ENCODE measurements at regions not wholly inside any gene's neighbourhood (a gene's known extent, or its start where the extent isn't known, plus 50 kb on each side); places are given as distances from the start of the nearest gene placed in this dataset.

DNA sequence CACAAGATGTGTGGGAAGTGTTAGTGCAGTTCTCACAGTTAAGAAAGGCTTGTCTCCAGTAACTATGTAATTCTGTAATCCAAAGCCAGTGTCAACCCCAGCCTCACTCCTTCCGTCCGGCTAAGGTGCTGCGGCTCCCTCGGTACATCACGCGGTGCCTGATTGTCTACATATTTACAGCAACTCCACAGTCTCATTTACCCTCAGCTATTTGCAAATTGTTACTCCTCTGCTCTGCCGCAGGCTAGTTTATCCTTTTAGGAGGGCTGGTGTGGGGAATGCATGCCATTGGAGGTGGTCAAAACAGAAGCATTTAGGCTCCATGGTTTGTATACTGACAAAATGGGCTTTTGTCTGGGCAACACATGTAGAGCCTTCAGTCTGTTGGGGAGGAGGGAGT, 358.3 kb downstream of the METTL15 start:
- Histone ChIP-seq H3K79me2 (ENCODE audit: control insufficient read depth, low read length) (no peaks in the 10 kb centered on the region), H3K9me2 (replicated peaks; ENCODE audit: control insufficient read depth, low read length) (no peaks in the 10 kb centered on the region), H3F3A (ENCODE audit: control insufficient read depth, insufficient read depth) (no peaks in the 10 kb centered on the region), H3K4me2 (ENCODE audit: low read length) (no peak overlapping the region), H3K4me1 (ENCODE audit: control insufficient read depth, low read length) (no peaks in the 10 kb centered on the region), H4K20me1 (ENCODE audit: control insufficient read depth, insufficient read depth, low read depth, low read length) (no peaks in the 10 kb centered on the region), H3K27ac (ENCODE audit: low read depth, low read length) (no peak overlapping the region), H3K27me3 (ENCODE audit: control insufficient read depth, low read length) (no peaks in the 10 kb centered on the region), H3K36me3 (ENCODE audit: control insufficient read depth, low read length) (no peaks in the 10 kb centered on the region), H3K4me3 (ENCODE audit: low read length) (no peak overlapping the region), H3K9me3 (ENCODE audit: control insufficient read depth, insufficient read depth, low read length) (no peaks in the 10 kb centered on the region)
- TF ChIP-seq EZH2phosphoT487 (IDR thresholded peaks at IDR 0.05; ENCODE audit: borderline replicate concordance, low read length) (no peak), CTCF (IDR thresholded peaks at IDR 0.05; ENCODE audit: low read depth, low read length, poor library complexity, severe bottlenecking) (no peak)

- no peaks in the 10 kb centered on the region for H3K79me2 ChIP-seq (ENCODE audit: control insufficient read depth, low read length)
- no peak overlapping the region for H3K4me2 ChIP-seq (ENCODE audit: low read length)
- no peak overlapping the region for H3K27ac ChIP-seq (ENCODE audit: low read depth, low read length)
- no peak overlapping the region for H3K4me3 ChIP-seq (ENCODE audit: low read length)
- no peaks in the 10 kb centered on the region for H3K9me2 ChIP-seq (replicated peaks; ENCODE audit: control insufficient read depth, low read length)
- no peaks in the 10 kb centered on the region for H3K27me3 ChIP-seq (ENCODE audit: control insufficient read depth, low read length)
- H4K20me1 ChIP-seq (ENCODE audit: control insufficient read depth, insufficient read depth, low read depth, low read length): no peaks in the 10 kb centered on the region
- H3F3A ChIP-seq (ENCODE audit: control insufficient read depth, insufficient read depth): no peaks in the 10 kb centered on the region
- H3K9me3 ChIP-seq (ENCODE audit: control insufficient read depth, insufficient read depth, low read length): no peaks in the 10 kb centered on the region
- no peaks in the 10 kb centered on the region for H3K4me1 ChIP-seq (ENCODE audit: control insufficient read depth, low read length)
- no peak for TF ChIP-seq CTCF (IDR thresholded peaks at IDR 0.05; ENCODE audit: low read depth, low read length, poor library complexity, severe bottlenecking)
- no peak for TF ChIP-seq EZH2phosphoT487 (IDR thresholded peaks at IDR 0.05; ENCODE audit: borderline replicate concordance, low read length)
- H3K36me3 ChIP-seq (ENCODE audit: control insufficient read depth, low read length): no peaks in the 10 kb centered on the region
Observed at GRCh38 chr11:28464252-28464867, 356.2 kb downstream of the METTL15 start.

DNA sequence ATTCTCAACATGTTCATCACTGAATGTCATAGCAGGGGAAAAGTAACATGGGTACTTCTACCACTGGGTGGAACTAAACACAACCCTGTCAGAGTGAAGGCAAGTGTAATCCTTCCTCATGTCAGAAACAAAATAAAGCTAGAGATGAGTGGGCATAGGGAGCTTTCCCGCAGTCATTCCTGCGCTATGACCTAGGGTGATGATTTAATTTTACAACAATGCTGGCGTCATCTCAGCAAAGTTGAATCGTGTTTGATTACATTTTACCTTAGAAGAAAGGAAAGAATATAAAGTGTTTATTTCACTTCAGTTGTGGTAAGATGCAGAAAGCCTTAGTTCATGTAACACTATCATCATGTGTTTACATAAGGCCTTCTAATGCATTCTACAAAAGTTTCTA, 355.6 kb downstream of the METTL15 start:
- H3K9me3 ChIP-seq (ENCODE audit: control insufficient read depth, insufficient read depth, low read length): no peaks in the 10 kb centered on the region
- no peak overlapping the region for H3K4me3 ChIP-seq (ENCODE audit: low read length)
- no peak for TF ChIP-seq EZH2phosphoT487 (IDR thresholded peaks at IDR 0.05; ENCODE audit: borderline replicate concordance, low read length)
- TF ChIP-seq CTCF (IDR thresholded peaks at IDR 0.05; ENCODE audit: low read depth, low read length, poor library complexity, severe bottlenecking): no peak
- H3K79me2 ChIP-seq (ENCODE audit: control insufficient read depth, low read length): no peaks in the 10 kb centered on the region
- no peaks in the 10 kb centered on the region for H3F3A ChIP-seq (ENCODE audit: control insufficient read depth, insufficient read depth)
- no peaks in the 10 kb centered on the region for H3K9me2 ChIP-seq (replicated peaks; ENCODE audit: control insufficient read depth, low read length)
- H3K27ac ChIP-seq (ENCODE audit: low read depth, low read length): no peak overlapping the region
- no peaks in the 10 kb centered on the region for H3K27me3 ChIP-seq (ENCODE audit: control insufficient read depth, low read length)
- H3K36me3 ChIP-seq (ENCODE audit: control insufficient read depth, low read length): no peaks in the 10 kb centered on the region
- no peaks in the 10 kb centered on the region for H4K20me1 ChIP-seq (ENCODE audit: control insufficient read depth, insufficient read depth, low read depth, low read length)
- no peaks in the 10 kb centered on the region for H3K4me1 ChIP-seq (ENCODE audit: control insufficient read depth, low read length)
- H3K4me2 ChIP-seq (ENCODE audit: low read length): no peak overlapping the region

Measured in DOHH2 (cell line).